GM04503 (cell line): ENCODE measurements at regions not wholly inside any gene's neighbourhood (a gene's known extent, or its start where the extent isn't known, plus 50 kb on each side); places are given as distances from the start of the nearest gene placed in this dataset.
"Not testable (repeated sequence)": the region's sequence is repeated elsewhere in the genome, so short reads cannot be mapped to it uniquely, and the experiment has no call there.

Experiments
- DNase-seq: peaks from one replicate; pipeline ENCODE4 v3.0.0-alpha.2; 2012; ENCODE audit warnings: low read depth

DNA sequence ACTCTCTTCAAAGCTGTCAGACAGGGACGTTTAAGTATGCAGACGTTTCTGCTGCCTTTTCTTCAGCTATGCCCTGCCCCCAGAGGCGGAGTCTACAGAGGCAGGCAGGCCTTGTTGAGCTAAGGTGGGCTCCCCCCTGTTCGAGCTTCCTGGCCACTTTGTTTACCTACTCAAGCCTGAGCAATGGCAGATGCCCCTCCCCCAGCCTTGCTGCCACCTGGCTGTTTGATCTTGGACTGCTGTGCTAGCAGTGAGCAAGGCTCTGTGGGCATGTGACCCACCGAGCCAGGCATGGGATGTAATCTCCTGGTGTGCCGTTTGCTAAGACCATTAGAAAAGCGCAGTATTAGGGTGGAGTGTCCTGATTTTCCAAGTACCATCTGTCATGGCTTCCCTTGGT, 900.4 kb upstream of the MDGA2 start:
- no peak for DNase-seq

DNA sequence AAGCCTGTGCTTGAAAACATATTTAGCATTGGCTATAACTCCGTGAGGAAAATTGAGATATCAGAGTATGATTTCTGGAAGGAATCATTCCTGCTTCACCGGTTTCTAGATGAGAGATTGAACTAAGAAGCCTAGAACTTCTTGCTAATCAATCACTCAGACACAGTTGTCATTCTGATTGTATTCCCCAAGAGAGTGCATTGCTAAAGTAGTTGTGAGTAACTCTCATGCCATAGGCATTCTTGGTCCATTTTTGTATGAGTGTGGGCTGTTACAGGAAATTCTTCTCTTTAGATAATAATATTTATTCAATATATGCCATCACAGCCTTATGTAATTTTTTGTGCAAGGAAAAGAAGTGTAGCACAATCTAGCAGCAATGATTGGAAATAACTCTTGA, 893.3 kb upstream of the MDGA2 start:
- no peak for DNase-seq

DNA sequence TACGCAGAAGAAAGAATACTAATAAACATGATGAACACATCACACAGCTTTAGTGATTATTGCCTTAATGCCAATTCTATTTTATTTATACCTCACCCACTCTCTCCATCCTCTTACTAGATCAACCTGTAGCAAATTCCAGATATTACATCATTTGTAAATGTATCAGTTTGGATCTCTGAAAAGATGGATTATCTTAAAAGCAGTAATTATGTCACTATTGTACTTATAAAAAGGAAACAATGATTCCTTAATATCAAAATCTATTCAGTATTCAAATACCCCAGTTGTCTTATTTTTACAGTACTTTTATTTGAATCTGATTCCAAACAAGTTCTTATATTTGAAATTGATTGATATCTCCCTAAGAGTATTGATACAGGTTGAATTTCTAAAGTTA, 892.8 kb upstream of the MDGA2 start:
- no peak for DNase-seq

DNA sequence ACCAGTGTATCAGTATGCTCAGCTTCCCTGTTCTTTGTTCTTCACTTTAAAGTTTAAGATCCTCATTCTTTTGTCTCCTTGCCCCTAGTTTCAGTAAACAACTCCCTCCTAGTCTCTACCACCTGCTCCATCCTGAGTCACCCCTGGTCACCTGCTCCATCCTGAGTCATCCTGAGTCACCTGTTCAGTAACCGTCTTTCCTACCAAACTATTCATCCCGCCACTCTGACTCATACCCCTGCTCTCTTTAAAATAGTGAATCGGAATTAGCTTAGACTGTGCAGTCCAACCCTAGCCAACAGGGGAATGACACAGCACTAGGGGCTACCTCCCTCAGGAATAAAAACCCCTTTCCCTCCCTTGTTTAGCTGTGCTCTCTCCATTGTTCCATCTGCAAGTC, 888.1 kb upstream of the MDGA2 start:
- no peak for DNase-seq

DNA sequence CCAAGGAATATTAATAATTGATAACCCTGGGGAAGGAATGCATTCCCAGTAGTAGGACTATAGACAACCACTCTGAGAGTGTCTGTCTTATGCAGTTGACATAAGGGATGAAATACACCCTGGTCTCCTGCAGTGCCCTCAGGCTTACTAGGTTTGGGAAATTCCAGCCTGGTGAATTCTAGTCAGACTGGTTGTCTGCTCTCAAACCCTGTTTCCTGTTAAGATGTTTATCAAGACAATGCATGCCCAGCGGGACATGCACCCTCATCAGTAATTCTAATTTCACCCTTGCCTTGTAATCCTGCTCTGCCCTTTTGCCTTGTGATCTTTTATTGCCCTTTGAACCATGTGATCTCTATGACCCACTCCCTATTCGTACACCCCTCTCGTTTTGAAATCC, 886.0 kb upstream of the MDGA2 start:
- not testable (repeated sequence) for DNase-seq

DNA sequence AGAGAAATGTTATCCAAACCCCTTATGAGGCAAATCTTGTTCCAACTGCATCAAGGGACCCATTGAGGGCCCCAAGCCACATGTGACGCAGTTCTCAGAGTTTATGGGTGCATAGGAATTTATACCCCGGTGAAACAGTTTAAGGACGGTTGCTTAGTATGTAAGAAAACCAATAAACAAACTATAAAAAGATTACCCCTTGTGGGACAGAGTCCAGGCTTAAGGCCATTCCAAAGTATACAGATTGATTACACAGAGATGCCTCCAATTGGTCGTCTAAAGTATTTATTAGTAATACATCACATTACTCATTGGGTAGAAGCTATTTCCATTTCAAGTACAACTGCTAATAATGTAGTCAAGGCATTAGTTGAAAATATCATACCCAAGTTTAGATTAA, 885.0 kb upstream of the MDGA2 start:
- no peak for DNase-seq

DNA sequence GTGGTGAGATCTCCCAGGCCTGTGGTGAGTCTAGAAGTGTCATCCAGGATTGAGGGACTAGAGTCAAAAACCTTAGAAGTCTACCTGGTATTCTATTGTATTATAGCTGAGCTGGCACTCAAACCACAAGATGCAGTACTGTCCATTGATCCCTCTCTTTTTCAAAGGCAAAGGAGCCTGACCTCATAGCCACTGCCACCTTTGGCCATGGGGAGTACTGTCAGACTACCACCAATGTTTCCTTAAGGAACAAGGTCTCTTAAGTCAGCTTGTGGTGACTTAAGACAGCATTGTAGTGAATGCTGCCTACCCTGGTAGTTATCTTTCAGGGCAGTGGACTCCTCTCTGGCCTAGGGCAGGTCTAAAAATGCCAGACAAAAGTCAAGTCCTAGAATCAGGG, 878.0 kb upstream of the MDGA2 start:
- DNase-seq, result no peak

DNA sequence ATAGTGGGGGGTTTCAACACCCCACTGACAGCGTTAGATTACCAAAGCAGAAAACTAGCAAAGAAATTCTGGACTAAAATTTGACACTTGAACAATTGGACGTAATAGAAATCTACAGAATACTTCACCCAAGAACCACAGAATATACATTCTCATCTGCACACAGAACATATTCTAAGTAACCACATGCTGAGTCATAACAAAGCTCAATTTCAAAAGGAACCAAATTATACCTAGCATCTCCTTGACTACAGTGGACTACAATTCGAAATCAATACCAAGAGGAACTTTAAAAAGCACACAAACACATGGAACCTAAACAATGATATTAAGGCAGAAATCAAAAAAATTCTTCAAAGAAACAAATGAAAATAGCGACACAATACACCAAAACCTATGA, 871.6 kb upstream of the MDGA2 start:
- no peak for DNase-seq

DNA sequence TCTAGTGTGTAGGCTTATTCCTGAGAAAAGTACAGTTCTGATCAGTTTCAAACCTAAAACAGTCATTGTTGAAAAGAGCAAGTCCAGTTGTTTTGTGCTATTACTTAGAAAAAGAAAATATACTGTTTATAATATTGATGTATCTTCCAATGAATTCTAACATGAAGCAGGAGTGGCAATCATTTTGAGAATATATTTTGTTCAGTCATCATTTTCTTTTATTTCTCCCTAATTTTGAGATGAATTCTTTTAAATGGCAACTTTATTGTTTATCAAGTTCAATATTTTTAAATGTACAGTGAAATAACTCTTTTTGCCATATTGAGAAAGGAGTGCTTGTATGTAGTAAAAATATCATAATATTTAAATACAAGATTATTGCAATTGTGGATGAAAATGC, 862.2 kb upstream of the MDGA2 start:
- no peak for DNase-seq

DNA sequence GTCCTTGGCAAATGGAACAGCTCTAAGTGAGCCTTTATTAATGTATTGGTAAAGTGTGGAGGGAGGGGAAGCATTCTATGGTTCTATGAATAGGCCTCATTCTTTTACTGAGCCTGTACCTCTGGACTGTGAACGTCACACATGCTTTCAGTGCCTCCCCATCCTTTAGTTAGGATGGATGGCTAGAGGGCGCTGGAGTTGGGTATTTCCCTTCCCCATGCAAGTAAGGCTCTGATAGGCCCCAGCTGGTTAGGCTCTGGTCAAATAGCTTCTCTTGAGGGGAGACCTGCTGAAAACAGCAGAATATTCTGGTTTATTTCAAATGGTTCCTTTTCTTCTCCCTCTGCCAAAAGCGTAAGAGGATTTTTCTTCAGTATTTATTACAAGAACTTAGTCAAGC, 860.9 kb upstream of the MDGA2 start:
- DNase-seq, result no peak

DNA sequence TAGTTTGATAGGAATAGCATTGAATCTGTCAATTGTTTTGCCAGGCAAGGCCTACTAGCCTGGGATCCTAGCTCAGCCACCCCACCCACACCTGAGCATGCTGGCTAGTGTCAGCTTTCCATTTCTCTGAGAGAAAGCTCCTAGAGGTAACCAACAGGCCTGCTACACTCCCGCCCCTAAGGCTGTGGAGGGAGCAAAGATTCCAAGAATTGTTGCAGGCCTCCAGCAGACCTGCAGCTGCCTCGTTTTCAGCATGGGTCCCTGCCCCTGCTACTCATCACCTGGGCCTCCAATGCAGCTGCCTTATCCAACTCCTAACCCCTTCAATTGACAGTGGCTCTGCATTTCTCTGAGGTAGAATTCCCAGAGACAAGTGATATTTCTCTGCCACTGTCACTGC, 852.4 kb upstream of the MDGA2 start:
- DNase-seq, result no peak

DNA sequence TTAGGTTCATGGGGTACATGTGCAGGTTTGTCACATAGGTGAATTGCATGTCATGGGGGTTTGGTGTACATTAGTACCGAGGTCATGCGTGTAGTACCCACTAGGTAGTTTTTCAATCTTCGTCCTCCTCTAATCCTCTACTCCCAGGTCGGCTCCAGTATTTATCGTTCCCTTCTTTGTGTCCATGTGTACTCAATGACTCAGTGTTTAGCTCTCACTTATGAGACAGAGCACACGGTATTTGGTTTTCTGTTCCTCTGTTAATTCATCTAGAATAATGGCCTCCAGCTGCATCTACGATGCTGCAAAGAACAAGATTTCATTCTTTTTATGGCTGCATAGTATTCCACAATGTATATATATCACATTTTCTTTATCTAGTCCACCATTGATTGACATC, 850.9 kb upstream of the MDGA2 start:
- no peak for DNase-seq

DNA sequence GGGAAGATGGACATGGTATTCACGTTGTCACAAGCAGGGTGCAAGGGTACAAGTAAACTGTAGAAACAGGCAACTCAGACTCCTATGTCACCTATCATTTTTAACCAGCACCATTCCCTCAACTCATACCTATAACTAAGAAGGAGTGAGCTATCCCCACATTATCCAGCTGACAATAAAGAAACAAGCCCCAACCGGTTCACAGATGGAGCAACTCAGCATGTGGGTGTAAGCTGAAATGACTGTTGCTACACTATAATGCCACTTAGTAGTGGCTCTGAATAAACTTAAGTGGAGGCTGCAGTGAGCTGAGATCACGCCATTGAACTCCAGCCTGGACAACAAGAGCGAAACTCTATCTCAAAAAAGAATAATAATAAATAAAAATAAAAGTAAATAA, 829.5 kb upstream of the MDGA2 start:
- no peak for DNase-seq

DNA sequence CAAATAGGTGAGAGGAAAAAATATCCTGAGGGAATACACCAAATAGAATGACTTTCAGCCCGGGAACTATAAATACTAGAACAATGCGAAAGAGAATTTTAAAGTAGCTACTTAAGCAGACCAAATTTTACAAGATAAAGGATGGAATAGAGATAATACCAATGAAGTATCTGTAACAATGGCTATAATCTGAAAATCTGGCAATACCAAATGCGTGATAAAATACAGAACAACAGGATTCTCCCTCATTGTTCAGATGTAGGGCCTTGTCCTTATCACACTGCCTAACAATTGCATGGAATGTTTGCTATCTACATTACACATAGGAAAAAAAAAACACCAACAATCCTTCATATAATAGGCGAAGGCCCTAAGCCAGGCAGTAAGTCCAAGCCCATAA, 815.4 kb upstream of the MDGA2 start:
- DNase-seq, result no peak

DNA sequence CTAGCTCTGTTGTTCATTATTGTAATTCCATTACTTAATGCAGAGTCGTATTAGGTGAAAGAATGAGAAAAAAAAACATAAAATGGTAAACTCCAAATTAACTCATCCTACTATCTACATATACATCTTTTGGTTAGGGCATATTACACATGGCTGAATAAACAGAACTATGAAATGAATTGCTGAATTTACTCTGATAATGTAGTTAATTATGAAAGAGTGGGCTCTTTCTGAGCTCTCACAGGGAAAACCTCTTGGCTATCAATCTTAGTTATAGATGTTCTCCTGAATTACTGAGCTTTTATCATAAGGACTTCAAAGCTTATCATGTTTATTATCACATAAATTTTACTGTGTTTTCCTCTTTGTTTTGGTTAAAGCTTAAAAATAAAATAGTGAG, 798.5 kb upstream of the MDGA2 start:
- DNase-seq, result no peak

DNA sequence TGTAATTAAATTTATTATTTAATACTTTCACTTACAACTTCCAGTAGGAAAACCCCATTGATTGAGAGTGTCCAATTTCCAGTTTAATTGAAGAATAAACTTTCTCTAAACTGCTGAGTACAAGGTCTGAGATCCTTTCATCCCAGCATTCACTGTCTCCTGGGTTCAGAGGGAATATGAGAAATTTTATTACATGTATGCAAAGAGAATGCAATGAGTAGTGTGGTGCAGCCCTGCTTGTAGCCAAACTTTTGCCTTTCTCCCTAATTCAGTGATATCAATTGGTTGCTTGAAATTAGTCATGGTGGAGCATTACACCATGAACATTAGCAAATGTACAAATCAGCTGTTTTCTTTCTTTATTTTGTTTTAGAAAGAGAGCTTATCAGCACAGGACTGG, 780.6 kb upstream of the MDGA2 start:
- no peak for DNase-seq

DNA sequence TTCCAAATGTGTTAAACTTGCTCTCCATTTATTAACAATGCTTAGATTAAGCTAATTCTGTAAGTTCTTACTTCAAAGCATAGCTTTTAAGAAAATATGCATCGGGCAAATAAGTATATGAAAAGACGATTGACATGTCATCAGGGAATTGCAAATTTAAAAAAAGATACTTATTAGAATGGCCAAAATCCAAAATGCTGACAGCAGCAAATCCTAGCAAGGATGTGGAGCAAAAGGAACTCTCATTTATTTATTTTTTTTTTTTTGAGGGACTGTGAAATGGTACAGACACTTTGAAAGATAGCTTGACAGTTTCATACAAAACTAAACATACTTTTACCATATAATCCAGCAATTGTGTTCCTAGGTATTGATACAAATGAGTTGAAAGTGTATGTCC, 779.5 kb upstream of the MDGA2 start:
- DNase-seq, result no peak

DNA sequence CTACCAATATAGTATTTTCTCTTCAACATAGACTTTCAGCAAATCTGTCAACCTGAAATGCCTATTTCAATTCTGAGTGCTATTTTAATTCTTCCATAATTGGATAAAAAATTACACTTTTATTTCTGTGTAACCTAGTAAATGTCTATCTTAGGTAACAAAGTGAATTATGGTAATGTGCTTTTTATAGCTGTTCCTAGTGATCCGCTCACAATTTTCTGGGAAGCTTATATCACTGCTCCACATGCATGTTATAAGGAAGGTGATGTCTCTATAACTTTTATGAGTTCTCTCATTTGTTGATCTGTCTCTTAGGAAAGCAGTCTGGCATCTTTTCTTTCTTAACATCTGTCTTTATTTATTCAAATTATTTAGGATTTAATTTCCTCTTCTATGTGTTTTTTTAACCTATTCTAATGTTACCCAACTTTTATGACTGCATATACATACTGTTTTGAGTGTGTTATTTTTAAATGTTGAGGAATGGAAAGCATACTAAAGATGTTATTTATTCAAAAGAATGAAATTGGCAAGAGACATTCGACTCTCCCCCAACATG, 777.1 kb upstream of the MDGA2 start:
- DNase-seq, result no peak

DNA sequence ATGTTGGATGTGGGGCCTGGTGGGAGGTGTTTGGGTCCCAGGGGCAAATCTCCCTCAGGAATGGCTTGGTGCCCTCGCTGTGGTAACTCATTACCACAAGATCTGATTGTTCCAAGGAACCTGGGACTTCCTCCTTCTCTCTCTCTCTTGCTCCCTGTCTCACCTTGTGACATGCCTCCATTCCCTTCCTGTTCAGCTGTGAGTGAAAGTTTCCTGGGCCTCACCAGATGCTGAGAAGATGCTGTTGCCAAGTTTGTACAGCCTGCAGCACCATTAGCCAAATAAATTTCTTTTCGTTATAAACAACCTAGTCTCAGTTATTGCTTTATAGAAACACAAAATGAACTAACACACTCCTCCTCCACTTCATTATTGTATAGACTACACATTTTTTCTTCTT, 759.8 kb upstream of the MDGA2 start:
- DNase-seq, result no peak

DNA sequence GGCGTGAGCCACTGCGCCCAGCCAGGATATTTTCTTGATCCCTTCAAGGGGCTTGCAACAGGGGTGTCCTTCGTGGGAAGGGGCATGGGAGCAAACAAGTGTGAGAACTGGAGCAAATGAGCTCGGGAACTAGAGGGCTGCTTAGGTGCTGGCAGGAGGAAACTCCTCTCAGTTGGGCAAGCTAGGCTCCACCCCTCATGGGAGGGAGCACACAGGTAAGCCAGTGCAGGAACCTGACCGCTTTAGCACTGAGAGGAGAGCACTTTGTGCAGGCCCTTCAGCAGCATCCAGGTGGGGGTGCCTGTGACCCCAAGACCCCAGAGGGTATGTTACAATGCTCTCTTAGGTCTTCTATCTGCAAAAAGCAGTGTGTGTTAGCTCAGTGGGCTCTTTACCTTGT, 755.4 kb upstream of the MDGA2 start:
- DNase-seq, result no peak

DNA sequence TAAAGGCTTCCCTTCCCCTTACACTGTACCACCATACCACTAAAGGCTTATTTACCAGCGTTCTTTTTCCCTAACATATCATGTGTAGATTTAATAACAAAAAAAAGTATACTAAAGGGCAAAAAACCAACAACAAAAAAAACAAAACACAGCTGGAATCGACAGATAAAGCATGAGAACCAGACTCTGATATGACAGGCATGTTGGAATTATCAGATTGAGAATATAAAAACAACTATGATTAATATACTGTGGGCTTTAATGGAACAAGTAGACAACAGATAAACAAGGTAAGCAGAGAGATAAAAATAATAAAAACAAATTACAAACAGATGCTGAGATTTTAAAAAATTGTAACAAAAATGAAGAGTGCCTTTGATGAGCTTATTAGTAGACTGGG, 754.1 kb upstream of the MDGA2 start:
- DNase-seq, result no peak

DNA sequence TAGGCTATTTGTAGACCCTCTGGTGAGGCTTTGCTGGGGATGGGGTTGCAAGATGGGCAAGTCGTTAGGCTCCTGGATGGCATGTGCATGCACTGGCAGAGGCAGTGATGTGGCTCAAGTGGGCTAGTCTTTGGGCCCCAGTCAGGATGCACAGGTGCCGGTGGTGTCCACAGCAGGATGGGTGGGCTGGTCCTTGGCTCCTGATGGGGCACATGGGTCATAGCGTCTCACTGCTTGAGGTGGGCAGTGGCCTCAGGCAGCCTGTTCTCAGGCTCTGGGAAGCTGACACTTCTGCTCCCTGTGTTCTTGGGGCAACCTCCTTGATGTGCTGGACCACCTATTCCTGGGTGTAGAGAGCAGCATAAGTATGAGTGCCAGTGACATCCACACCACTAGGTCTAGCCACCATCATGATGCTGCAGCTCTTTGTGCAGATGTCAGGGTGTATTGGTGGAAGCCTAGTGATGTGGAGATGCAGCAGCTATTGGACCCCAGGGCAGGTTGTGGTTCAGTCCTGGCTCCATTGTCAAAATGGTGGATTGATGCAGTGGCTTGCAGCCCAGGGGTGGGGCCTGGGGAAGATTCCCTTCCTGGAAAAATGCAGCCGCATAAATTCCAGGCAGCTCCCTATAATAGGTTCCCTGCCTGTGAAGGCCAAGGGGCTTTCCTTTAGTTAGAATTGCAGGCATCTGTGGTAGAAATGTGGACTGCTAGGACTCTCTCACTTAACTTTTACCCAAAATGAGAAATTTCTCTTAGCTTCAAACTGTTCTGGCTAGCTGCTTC, 742.5 kb upstream of the MDGA2 start:
- DNase-seq, result no peak

DNA sequence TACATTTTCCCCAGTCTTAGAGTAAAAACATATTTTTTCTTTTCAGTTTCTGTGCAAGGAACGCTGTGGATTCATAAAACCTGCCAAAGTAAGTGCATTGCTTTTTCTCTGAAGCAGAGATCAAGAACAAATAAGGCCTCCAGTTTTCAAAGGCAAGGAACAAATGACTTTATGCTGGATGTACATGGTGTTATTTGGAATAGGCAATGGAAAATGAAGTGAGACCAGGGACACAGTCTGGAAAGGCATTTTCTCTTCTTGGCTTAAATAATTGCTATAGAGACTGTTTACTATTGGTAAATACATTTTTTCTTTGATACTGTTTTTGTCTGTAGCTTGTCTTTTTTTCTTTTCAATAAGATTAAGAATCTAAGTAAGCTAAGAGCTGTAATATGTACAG, 725.9 kb upstream of the MDGA2 start:
- no peak for DNase-seq

DNA sequence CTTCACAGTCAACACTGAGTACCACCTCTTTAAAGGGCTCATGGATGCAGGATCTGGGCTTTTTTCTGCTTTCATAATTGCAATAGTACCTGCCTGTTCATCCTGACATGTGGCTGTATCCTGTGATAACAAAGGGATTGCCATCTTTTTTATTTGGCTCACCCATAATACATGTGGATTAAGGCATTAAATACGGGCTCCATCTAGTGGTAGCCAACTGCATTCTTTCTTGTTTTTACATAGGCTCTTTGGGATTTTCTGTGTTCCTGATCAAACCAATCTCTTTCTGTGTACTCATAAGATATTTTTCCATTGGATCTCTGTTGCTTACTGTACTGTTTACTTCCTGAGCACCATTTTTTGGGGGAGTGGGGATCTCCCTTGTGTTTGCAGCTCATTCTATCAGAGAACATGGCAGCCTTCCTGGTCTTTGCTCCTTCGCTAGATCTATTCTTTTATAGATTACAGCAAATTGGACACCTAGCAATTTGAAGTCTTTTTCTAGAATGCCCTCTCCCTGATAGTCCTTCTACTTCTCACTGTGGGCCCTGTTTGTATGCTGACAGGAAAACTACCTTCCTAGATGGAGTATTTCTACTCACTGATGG, 723.4 kb upstream of the MDGA2 start:
- no peak for DNase-seq
